Endothelial cell (in vitro differentiated cells): ENCODE measurements at regions not wholly inside any gene's neighbourhood (a gene's known extent, or its start where the extent isn't known, plus 50 kb on each side); places are given as distances from the start of the nearest gene placed in this dataset.

Experiments
- DNase-seq: peaks from one replicate; pipeline ENCODE4 v3.0.0; 2021; ENCODE audit warnings: low spot score
- H3K27ac Mint-ChIP-seq: one replicate; pipeline ENCODE4 v1.8.0; 2021; ENCODE audit warnings: mixed read lengths, inconsistent platforms; ENCODE audit not compliant: unreplicated experiment
- H3K27me3 Mint-ChIP-seq: one replicate; pipeline ENCODE4 v1.8.0; 2021; ENCODE audit warnings: mild to moderate bottlenecking, moderate library complexity, mixed read lengths, inconsistent platforms; ENCODE audit not compliant: unreplicated experiment
- H3K36me3 Mint-ChIP-seq: one replicate; pipeline ENCODE4 v1.8.0; 2021; ENCODE audit warnings: mild to moderate bottlenecking, low read depth, mixed read lengths, inconsistent platforms; ENCODE audit not compliant: unreplicated experiment
- H3K4me1 Mint-ChIP-seq: one replicate; pipeline ENCODE4 v1.8.0; 2021; ENCODE audit warnings: mild to moderate bottlenecking, mixed read lengths, inconsistent platforms; ENCODE audit not compliant: unreplicated experiment
- H3K4me3 Mint-ChIP-seq: one replicate; pipeline ENCODE4 v1.8.0; 2021; ENCODE audit warnings: mild to moderate bottlenecking, mixed read lengths, inconsistent platforms; ENCODE audit not compliant: unreplicated experiment
- H3K9me3 Mint-ChIP-seq: one replicate; pipeline ENCODE4 v1.8.0; 2021; ENCODE audit warnings: mixed read lengths, inconsistent platforms; ENCODE audit not compliant: unreplicated experiment
- TF ChIP-seq, protein P1 (sequence below): fragments of 200-600 bp; sonication (generic); IDR thresholded peaks from one replicate; pipeline ENCODE4 v1.5.0; 2021; ENCODE audit warnings: antibody characterized with exemption; ENCODE audit not compliant: unreplicated experiment

DNA sequence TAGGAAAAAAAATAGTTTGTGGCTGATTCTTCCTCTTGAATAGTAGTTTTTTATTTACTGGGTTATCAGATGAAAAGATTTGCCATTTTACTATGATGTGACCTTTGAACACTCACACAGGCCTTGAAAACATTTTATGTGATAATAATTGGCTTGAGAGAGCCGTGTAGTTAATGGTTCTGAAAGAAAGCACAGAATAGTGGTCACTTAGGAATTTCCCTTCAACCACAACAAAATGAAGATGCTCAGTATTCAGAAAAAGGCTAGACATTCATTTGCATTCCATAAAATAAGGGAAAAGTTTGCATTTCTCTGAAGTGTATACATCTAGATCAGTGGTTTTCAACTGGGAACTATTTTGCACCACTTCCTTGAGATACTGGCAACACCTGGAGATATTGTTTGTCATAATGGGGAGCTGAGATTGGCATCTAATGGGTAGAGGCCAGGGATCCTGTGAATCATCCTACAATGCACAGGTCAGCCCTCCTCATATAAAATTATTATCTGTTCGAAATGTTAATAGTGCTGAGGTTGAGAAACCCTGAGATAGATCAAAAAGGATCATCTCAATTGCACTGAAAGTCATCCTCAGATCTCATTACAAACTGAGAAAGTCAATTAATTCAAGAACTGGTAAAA, 446.4 kb upstream of the CCNG1 start:
- H3K4me1 Mint-ChIP-seq = no peaks in the 10 kb centered on the region
- H3K27me3 Mint-ChIP-seq = no peaks in the 10 kb centered on the region
- H3K9me3 Mint-ChIP-seq = no peaks in the 10 kb centered on the region
- DNase-seq = no peak
- no peak overlapping the region for H3K27ac Mint-ChIP-seq
- no peak overlapping the region for H3K4me3 Mint-ChIP-seq
- TF ChIP-seq, protein P1, sequence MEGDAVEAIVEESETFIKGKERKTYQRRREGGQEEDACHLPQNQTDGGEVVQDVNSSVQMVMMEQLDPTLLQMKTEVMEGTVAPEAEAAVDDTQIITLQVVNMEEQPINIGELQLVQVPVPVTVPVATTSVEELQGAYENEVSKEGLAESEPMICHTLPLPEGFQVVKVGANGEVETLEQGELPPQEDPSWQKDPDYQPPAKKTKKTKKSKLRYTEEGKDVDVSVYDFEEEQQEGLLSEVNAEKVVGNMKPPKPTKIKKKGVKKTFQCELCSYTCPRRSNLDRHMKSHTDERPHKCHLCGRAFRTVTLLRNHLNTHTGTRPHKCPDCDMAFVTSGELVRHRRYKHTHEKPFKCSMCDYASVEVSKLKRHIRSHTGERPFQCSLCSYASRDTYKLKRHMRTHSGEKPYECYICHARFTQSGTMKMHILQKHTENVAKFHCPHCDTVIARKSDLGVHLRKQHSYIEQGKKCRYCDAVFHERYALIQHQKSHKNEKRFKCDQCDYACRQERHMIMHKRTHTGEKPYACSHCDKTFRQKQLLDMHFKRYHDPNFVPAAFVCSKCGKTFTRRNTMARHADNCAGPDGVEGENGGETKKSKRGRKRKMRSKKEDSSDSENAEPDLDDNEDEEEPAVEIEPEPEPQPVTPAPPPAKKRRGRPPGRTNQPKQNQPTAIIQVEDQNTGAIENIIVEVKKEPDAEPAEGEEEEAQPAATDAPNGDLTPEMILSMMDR = no peak
- no peaks in the 10 kb centered on the region for H3K36me3 Mint-ChIP-seq

DNA sequence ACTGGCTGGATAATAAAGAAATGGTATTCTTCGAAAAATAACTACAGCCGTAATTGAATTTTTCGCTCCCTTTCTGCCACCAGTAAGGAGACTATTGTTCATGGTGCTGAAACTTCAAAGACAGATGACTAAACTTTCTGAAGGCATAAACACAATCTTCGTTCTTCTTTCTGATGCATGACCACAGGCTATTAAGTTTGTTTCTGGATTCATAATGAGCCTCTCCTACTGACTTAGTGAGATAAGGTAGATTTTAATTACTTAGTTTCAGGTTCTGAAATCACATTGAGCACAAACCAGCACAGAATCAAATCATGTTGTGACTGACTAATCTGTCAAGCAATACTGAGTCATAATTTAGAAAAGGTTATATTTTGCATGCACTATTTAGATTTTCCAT, 441.8 kb upstream of the CCNG1 start:
- H3K4me3 Mint-ChIP-seq = no peak overlapping the region
- no peak for DNase-seq
- TF ChIP-seq, protein P1 = no peak
- H3K4me1 Mint-ChIP-seq = no peaks in the 10 kb centered on the region
- H3K27me3 Mint-ChIP-seq = no peaks in the 10 kb centered on the region
- H3K36me3 Mint-ChIP-seq = no peaks in the 10 kb centered on the region
- H3K9me3 Mint-ChIP-seq = no peaks in the 10 kb centered on the region
- H3K27ac Mint-ChIP-seq = no peak overlapping the region

DNA sequence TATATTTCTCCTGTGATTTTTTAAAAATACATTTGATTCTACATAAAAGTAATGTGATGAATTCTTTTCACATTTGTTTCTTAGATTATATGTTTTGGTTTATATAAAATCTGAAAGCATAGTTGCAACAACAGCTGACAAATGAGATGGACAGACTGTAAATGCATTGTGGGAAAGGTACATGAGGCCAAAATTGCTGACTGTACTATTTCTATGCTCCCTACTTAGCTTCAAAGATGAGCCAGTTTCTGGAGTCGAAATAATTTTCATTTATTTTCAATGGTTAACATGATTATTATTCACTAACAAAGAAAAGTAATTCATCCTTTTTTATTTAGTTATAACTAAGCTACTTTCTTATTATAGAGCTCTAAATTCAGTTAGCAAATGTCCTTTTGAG, 441.3 kb upstream of the CCNG1 start:
- no peaks in the 10 kb centered on the region for H3K27me3 Mint-ChIP-seq
- TF ChIP-seq, protein P1 = no peak
- H3K4me1 Mint-ChIP-seq = no peaks in the 10 kb centered on the region
- no peak for DNase-seq
- no peaks in the 10 kb centered on the region for H3K36me3 Mint-ChIP-seq
- H3K4me3 Mint-ChIP-seq = no peak overlapping the region
- H3K9me3 Mint-ChIP-seq = no peaks in the 10 kb centered on the region
- no peak overlapping the region for H3K27ac Mint-ChIP-seq

DNA sequence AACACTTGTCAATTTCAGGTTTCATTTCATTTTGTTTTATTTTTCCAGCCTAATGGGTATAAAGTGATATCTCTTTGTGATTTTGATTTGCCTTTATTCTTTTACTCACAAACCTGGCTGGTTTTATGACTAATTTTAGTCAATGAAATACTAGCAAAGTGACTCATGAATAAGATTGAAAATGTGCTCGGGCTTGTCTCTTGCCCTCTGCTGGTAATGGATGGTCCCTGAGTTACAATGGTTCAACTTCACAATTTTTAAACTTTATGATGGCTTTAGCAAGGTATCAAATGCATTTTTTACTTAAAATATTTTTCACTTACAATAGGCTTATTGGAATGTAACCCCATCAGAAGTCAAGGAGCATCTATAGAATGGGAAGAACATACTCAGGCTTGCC, 431.4 kb upstream of the CCNG1 start:
- TF ChIP-seq, protein P1 = no peak
- H3K27me3 Mint-ChIP-seq = no peaks in the 10 kb centered on the region
- H3K27ac Mint-ChIP-seq = no peak overlapping the region
- DNase-seq = no peak
- H3K4me1 Mint-ChIP-seq = no peaks in the 10 kb centered on the region
- H3K36me3 Mint-ChIP-seq = no peaks in the 10 kb centered on the region
- H3K9me3 Mint-ChIP-seq = no peaks in the 10 kb centered on the region
- H3K4me3 Mint-ChIP-seq = no peak overlapping the region

DNA sequence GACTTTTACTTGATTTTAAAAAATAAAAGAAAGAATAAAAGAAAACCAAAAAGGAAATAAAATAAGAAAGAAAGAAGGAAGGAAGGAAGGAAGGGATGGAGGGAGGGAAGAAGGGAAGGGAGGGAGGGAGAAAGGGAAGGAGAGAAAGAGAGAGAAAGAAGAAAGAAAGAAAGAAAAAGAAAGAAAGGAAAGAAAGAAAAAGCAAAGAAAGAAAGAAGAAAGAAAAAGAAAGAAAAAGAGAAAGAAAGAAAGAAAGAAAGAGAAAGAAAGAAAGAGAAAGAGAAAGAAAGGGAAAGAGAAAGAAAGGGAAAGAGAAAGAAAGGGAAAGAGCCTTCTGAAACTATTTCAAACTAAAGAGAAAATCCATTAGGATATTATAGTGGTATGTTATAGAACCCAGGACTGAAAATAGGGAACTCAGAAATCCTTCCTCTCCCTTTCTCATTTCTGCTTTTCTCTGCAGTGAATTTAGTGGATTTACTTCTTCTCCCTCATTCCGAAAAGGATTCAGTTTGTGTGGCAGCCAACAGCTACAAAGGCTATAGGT, 414.7 kb upstream of the CCNG1 start:
- TF ChIP-seq, protein P1 = no peak
- Mint-ChIP-seq H3K4me3 (no peak overlapping the region), H3K27me3 (no peaks in the 10 kb centered on the region), H3K36me3 (no peaks in the 10 kb centered on the region), H3K27ac (no peak overlapping the region), H3K4me1 (no peaks in the 10 kb centered on the region), H3K9me3 (no peaks in the 10 kb centered on the region)
- no peak for DNase-seq
